ENCODE measurements at regions not wholly inside any gene's neighbourhood (a gene's known extent, or its start where the extent isn't known, plus 50 kb on each side); places are given as distances from the start of the nearest gene placed in this dataset.

- Histone ChIP-seq H3K4me1 (no peaks in the 10 kb centered on the region), H3K4me3 (no peak overlapping the region), H3K36me3 (ENCODE audit: insufficient read depth in 1 of 2, low read depth in 1 of 2) (no peaks in the 10 kb centered on the region), H3K27me3 (ENCODE audit: insufficient read depth in 3 of 3, low read length in 2 of 3) (no peaks in the 10 kb centered on the region), H3K27ac (no peak overlapping the region), H3K9me3 (no peaks in the 10 kb centered on the region)
- 64 to 74% (median 66%) methylated on average over 3 of the region's 3 CpGs for WGBS, 3 donors
- DNase-seq (no peak), ATAC-seq (no peak)
- intact Hi-C loops (cut with DNase I), result no loop called here
- TF ChIP-seq CTCF (IDR thresholded peaks at IDR 0.05), result no peak
Measured at GRCh38 chr18:69233465-69234054, 167.1 kb upstream of the DOK6 start.

GRCh38 chr18:69239849-69240674, 160.6 kb upstream of the DOK6 start:
- no peak for TF ChIP-seq CTCF (IDR thresholded peaks at IDR 0.05)
- no peaks in the 10 kb centered on the region for H3K27me3 ChIP-seq (ENCODE audit: insufficient read depth in 3 of 3, low read length in 2 of 3)
- WGBS, 3 donors, result 65 to 73% (median 70%) methylated on average over 4 of the region's 4 CpGs
- no peaks in the 10 kb centered on the region for H3K36me3 ChIP-seq (ENCODE audit: insufficient read depth in 1 of 2, low read depth in 1 of 2)
- H3K27ac ChIP-seq, result no peak overlapping the region
- no peaks in the 10 kb centered on the region for H3K4me1 ChIP-seq
- no peak for DNase-seq
- intact Hi-C loops (cut with DNase I), result no loop called here
- ATAC-seq, result no peak
- no peaks in the 10 kb centered on the region for H3K9me3 ChIP-seq
- H3K4me3 ChIP-seq, result no peak overlapping the region

DNA sequence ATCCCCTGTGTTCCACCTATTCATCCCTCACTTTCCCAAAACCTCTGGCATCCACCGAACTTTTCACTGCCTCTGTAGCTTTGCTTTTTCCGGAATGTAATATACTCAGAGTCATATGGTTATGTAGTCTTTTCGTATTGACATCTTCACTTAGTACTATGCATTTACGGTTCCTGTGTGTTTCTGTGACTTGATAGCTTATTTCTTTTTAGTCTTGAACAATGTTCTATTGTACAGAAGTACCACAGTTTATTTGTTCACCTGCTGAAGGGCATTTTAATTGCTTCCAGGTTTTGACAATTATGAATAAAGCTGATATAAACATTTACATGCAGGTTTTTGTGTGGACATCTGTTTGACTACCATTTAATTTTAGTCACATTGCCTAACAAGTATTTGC, 154.7 kb upstream of the DOK6 start:
- TF ChIP-seq CTCF (IDR thresholded peaks at IDR 0.05), result no peak
- intact Hi-C loops (cut with DNase I), result no loop called here
- no peak for DNase-seq
- no peaks in the 10 kb centered on the region for H3K27me3 ChIP-seq (ENCODE audit: insufficient read depth in 3 of 3, low read length in 2 of 3)
- no peaks in the 10 kb centered on the region for H3K36me3 ChIP-seq (ENCODE audit: insufficient read depth in 1 of 2, low read depth in 1 of 2)
- H3K4me1 ChIP-seq, result no peaks in the 10 kb centered on the region
- no peaks in the 10 kb centered on the region for H3K9me3 ChIP-seq
- no peak overlapping the region for H3K4me3 ChIP-seq
- no peak for ATAC-seq
- H3K27ac ChIP-seq, result no peak overlapping the region
- WGBS, 3 donors, result 83 to 86% (median 83%) methylated on average over 4 of the region's 4 CpGs

- DNase-seq (no peak), ATAC-seq (no peak)
- Histone ChIP-seq H3K27ac (no peak overlapping the region), H3K9me3 (no peaks in the 10 kb centered on the region), H3K36me3 (ENCODE audit: insufficient read depth in 1 of 2, low read depth in 1 of 2) (no peaks in the 10 kb centered on the region), H3K27me3 (ENCODE audit: insufficient read depth in 3 of 3, low read length in 2 of 3) (no peaks in the 10 kb centered on the region), H3K4me1 (no peaks in the 10 kb centered on the region), H3K4me3 (no peak overlapping the region)
- 54 to 66% (median 56%) methylated on average over 10 of the region's 10 CpGs for WGBS, 3 donors
- intact Hi-C loops (cut with DNase I), result no loop called here
- no peak for TF ChIP-seq CTCF (IDR thresholded peaks at IDR 0.05)
Measured at GRCh38 chr18:69250305-69251151, 150.2 kb upstream of the DOK6 start.

All from psoas muscle (tissue), 7 donors.